ENCODE measurements at regions not wholly inside any gene's neighbourhood (a gene's known extent, or its start where the extent isn't known, plus 50 kb on each side); places are given as distances from the start of the nearest gene placed in this dataset.

DNA sequence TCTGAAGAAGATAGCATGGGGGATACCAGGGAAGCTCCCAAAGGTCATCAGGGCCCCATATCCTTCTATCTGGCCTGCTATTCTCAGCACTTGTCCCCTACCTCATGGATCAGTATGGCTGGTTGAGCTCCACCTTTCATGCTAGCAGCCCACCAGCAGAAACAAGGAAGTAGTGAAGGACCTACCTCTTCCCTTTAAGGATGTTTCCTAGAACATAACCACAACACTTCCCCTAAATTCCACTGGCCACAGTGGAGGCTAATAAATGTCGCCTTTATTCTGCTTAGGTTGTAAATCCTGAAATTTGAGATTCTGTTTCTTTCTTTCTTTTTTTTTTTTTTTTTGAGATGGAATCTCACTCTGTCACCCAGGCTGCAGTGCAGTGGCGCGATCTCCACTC is 128.6 kb upstream of the PARP11 start:
- Histone ChIP-seq H3K9me3 (ENCODE audit: control insufficient read depth in 1 of 2, insufficient read depth in 1 of 2, low read length in 2 of 2) (no peaks in the 10 kb centered on the region), H3K4me1 (ENCODE audit: insufficient read depth, low read length) (peaks cover 15% of the 10 kb centered on the region), H3K36me3 (ENCODE audit: insufficient read depth, low read length) (no peaks in the 10 kb centered on the region), H3K27me3 (ENCODE audit: control insufficient read depth in 1 of 2, insufficient read depth in 2 of 2, low read length in 2 of 2) (no peaks in the 10 kb centered on the region), H3K27ac (ENCODE audit: low read depth in 1 of 2, low read length in 2 of 2) (no peak overlapping the region), H3K4me3 (ENCODE audit: low read length) (no peak overlapping the region)
- ATAC-seq (ENCODE audit: poor library complexity) (no peak), DNase-seq (no peak)
- H3K4me3 Mint-ChIP-seq, result no peak overlapping the region
- TF ChIP-seq, protein P1, sequence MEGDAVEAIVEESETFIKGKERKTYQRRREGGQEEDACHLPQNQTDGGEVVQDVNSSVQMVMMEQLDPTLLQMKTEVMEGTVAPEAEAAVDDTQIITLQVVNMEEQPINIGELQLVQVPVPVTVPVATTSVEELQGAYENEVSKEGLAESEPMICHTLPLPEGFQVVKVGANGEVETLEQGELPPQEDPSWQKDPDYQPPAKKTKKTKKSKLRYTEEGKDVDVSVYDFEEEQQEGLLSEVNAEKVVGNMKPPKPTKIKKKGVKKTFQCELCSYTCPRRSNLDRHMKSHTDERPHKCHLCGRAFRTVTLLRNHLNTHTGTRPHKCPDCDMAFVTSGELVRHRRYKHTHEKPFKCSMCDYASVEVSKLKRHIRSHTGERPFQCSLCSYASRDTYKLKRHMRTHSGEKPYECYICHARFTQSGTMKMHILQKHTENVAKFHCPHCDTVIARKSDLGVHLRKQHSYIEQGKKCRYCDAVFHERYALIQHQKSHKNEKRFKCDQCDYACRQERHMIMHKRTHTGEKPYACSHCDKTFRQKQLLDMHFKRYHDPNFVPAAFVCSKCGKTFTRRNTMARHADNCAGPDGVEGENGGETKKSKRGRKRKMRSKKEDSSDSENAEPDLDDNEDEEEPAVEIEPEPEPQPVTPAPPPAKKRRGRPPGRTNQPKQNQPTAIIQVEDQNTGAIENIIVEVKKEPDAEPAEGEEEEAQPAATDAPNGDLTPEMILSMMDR (IDR thresholded peaks at IDR 0.05), result no peak
- intact Hi-C loops (cut with DNase I, micrococcal nuclease), result no loop called here
- no peaks in the 10 kb centered on the region for H3K36me3 Mint-ChIP-seq (ENCODE audit: low read depth)
- no peak overlapping the region for H3K27ac Mint-ChIP-seq
- H3K9me3 Mint-ChIP-seq, result no peaks in the 10 kb centered on the region
- peaks cover 36% of the 10 kb centered on the region for H3K4me1 Mint-ChIP-seq (ENCODE audit: low read depth)
- POLR2A ChIA-PET, result interaction anchor here (1.5 kb wide), 1 partner anchor 267 kb away, joined by 4 read pairs; no protein-coding TSS in a partner anchor
- CTCF ChIA-PET, result interaction anchor here (1.9 kb wide), 1 partner anchor 275 kb away, joined by 8 read pairs; no protein-coding TSS in a partner anchor
- H3K27me3 Mint-ChIP-seq, result no peaks in the 10 kb centered on the region

DNA sequence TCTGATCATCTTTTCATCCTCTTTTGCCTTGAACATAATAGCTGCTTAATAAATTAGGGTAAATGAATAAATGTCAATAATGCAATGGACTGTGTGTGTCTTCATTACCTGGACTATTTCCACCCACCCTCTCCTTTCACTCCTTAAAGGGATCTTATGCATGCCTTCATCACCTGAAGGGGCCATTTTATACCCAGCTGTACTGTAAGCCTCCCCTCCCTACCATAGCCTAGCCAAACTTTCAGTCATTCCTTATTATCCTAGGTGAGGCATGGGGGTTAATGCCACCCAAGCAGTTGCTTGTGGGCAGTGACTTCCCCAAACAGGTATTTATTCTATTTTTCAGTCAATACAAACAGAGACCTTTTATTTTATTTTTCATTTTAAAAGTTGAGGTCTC is 127.8 kb upstream of the PARP11 start:
- CTCF ChIA-PET, result interaction anchor here (1.9 kb wide), 1 partner anchor 276 kb away, joined by 8 read pairs; no protein-coding TSS in a partner anchor
- TF ChIP-seq, protein P1 (IDR thresholded peaks at IDR 0.05), result no peak
- H3K36me3 ChIP-seq (ENCODE audit: insufficient read depth, low read length), result no peaks in the 10 kb centered on the region

DNA sequence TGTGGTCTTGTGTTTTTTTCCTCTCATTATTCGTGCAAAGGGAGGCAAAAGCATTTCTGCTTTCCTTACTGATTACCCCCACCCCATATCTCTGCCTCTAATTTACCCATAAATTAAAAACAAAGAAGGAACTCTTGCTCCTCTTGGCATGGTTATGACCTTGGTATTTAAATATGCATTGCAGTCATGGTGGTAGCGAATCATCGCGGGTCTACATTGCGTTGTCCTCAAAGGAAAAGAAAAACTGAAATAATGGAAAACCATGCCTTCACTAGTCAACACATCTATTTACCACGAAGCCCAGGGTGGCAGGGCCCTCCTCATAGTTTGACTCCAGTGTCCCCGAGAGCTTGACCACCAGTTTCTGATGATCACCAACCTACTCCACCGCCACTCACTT is 126.7 kb upstream of the PARP11 start:
- ChIA-PET POLR2A (interaction anchor here (1.5 to 2.6 kb wide), 3 partner anchors 11 to 277 kb away, joined by 5 to 8 read pairs (median 5); no protein-coding TSS in a partner anchor), CTCF (interaction anchor here (0.9 to 1.1 kb wide), 2 partner anchors 114 to 277 kb away, joined by 4 read pairs; no protein-coding TSS in a partner anchor)
- peak overlapping the region; percentile 69 for H3K27ac Mint-ChIP-seq
- no peaks in the 10 kb centered on the region for H3K9me3 Mint-ChIP-seq
- no peak overlapping the region for H3K27ac ChIP-seq (ENCODE audit: low read depth in 1 of 2, low read length in 2 of 2)
- H3K9me3 ChIP-seq (ENCODE audit: control insufficient read depth in 1 of 2, insufficient read depth in 1 of 2, low read length in 2 of 2), result no peaks in the 10 kb centered on the region
- peaks cover 48% of the 10 kb centered on the region for H3K4me1 Mint-ChIP-seq (ENCODE audit: low read depth)
- H3K4me3 ChIP-seq (ENCODE audit: low read length), result no peak overlapping the region
- DNase-seq, result no peak
- H3K4me3 Mint-ChIP-seq, result no peak overlapping the region
- H3K36me3 ChIP-seq (ENCODE audit: insufficient read depth, low read length), result no peaks in the 10 kb centered on the region
- ATAC-seq (ENCODE audit: poor library complexity), result peak; percentile 13
- H3K27me3 ChIP-seq (ENCODE audit: control insufficient read depth in 1 of 2, insufficient read depth in 2 of 2, low read length in 2 of 2), result no peaks in the 10 kb centered on the region
- peaks cover 4% of the 10 kb centered on the region for H3K36me3 Mint-ChIP-seq (ENCODE audit: low read depth)
- intact Hi-C loops (cut with DNase I, micrococcal nuclease), result loop anchor here in 1 of 2 experiments (5.0 to 10.0 kb wide), 2 partner anchors 32 to 115 kb away; no protein-coding TSS in a partner anchor
- H3K4me1 ChIP-seq (ENCODE audit: insufficient read depth, low read length), result peaks cover 19% of the 10 kb centered on the region
- TF ChIP-seq, protein P1 (IDR thresholded peaks at IDR 0.05), result no peak
- no peaks in the 10 kb centered on the region for H3K27me3 Mint-ChIP-seq

More for the DNA sequence above, 127.8 kb upstream of the PARP11 start:
- Histone ChIP-seq H3K27me3 (ENCODE audit: control insufficient read depth in 1 of 2, insufficient read depth in 2 of 2, low read length in 2 of 2) (no peaks in the 10 kb centered on the region), H3K4me1 (ENCODE audit: insufficient read depth, low read length) (peaks cover 18% of the 10 kb centered on the region), H3K27ac (ENCODE audit: low read depth in 1 of 2, low read length in 2 of 2) (no peak overlapping the region), H3K9me3 (ENCODE audit: control insufficient read depth in 1 of 2, insufficient read depth in 1 of 2, low read length in 2 of 2) (no peaks in the 10 kb centered on the region), H3K4me3 (ENCODE audit: low read length) (no peak overlapping the region)
- H3K27me3 Mint-ChIP-seq, result no peaks in the 10 kb centered on the region
- no peaks in the 10 kb centered on the region for H3K36me3 Mint-ChIP-seq (ENCODE audit: low read depth)
- DNase-seq, result no peak
- intact Hi-C loops (cut with DNase I, micrococcal nuclease), result no loop called here
- H3K4me3 Mint-ChIP-seq, result no peak overlapping the region
- POLR2A ChIA-PET, result interaction anchor here (1.5 to 1.6 kb wide), 2 partner anchors 268 to 276 kb away, joined by 4 to 5 read pairs; no protein-coding TSS in a partner anchor
- H3K4me1 Mint-ChIP-seq (ENCODE audit: low read depth), result peaks cover 43% of the 10 kb centered on the region
- no peaks in the 10 kb centered on the region for H3K9me3 Mint-ChIP-seq
- H3K27ac Mint-ChIP-seq, result no peak overlapping the region
- ATAC-seq (ENCODE audit: poor library complexity), result no peak
